ENCODE measurements at regions not wholly inside any gene's neighbourhood (a gene's known extent, or its start where the extent isn't known, plus 50 kb on each side); places are given as distances from the start of the nearest gene placed in this dataset.

DNA sequence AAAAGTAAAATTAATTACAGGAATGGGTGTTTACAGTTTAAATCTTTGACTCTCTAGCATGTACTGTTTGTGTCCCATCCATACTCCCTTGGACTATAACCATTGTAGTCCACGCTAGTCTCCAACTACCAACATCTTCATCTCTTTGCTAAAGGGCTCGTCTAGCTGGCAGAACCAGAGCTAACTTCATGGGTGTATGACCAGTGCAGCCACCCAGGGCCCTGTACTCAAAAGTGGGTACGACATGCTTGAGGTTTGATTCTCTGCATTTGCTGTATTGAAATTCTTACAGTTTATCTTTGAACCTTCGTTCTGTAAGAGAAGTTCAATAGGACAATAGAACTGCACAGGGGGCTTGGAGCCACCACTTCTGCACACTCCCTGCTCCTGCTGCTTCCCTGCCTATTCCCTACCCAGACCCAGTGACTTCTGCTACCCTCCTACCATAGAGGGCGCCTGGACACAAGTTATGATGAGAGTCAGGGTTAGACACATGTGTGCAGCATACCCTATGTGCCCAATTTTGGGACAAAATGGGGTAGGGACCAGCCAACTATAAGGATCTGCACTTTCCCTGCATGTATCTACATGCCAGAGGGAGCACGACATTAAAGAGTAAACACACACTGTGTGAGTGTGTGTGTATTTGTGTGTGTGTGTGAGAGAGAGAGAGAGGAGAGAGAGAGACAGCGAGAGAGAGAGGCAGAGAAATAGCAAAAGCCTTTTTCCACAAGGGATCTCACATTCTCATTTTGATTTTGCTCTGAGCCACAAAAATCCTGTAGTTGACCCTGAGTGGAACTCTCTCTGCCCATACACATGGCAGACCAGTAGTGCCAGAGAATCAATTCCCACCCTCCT lies 59.0 kb upstream of the NECTIN3 start:
- Histone ChIP-seq H3K27me3 (ENCODE audit: insufficient read depth, low read depth, low read length) (no peaks in the 10 kb centered on the region), H3K36me3 (ENCODE audit: insufficient read depth, low read length) (no peaks in the 10 kb centered on the region), H4K20me1 (ENCODE audit: insufficient read depth) (no peaks in the 10 kb centered on the region), H3K79me2 (replicated peaks; ENCODE audit: insufficient read depth, low read length) (no peaks in the 10 kb centered on the region), H3K9me2 (ENCODE audit: insufficient read depth, low read length) (no peaks in the 10 kb centered on the region), H3K4me3 (ENCODE audit: low read length) (no peak overlapping the region), H3K9me3 (ENCODE audit: low read length) (no peaks in the 10 kb centered on the region), H3K4me2 (ENCODE audit: low read length) (no peak overlapping the region), H2AFZ (ENCODE audit: low read depth, low read length) (no peak overlapping the region), H3K27ac (ENCODE audit: low read length) (no peak overlapping the region), H3F3A (ENCODE audit: insufficient read depth, low read length, poor library complexity, severe bottlenecking) (no peaks in the 10 kb centered on the region), H3K9ac (ENCODE audit: low read length) (no peak overlapping the region)
- TF ChIP-seq, protein P1, sequence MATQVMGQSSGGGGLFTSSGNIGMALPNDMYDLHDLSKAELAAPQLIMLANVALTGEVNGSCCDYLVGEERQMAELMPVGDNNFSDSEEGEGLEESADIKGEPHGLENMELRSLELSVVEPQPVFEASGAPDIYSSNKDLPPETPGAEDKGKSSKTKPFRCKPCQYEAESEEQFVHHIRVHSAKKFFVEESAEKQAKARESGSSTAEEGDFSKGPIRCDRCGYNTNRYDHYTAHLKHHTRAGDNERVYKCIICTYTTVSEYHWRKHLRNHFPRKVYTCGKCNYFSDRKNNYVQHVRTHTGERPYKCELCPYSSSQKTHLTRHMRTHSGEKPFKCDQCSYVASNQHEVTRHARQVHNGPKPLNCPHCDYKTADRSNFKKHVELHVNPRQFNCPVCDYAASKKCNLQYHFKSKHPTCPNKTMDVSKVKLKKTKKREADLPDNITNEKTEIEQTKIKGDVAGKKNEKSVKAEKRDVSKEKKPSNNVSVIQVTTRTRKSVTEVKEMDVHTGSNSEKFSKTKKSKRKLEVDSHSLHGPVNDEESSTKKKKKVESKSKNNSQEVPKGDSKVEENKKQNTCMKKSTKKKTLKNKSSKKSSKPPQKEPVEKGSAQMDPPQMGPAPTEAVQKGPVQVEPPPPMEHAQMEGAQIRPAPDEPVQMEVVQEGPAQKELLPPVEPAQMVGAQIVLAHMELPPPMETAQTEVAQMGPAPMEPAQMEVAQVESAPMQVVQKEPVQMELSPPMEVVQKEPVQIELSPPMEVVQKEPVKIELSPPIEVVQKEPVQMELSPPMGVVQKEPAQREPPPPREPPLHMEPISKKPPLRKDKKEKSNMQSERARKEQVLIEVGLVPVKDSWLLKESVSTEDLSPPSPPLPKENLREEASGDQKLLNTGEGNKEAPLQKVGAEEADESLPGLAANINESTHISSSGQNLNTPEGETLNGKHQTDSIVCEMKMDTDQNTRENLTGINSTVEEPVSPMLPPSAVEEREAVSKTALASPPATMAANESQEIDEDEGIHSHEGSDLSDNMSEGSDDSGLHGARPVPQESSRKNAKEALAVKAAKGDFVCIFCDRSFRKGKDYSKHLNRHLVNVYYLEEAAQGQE (IDR thresholded peaks at IDR 0.05; ENCODE audit: borderline replicate concordance): no peak
- no peak for TF ChIP-seq EZH2 (IDR thresholded peaks at IDR 0.05; ENCODE audit: borderline replicate concordance, insufficient read depth, low read length, poor library complexity, severe bottlenecking)
- no peak for TF ChIP-seq POLR2AphosphoS5 (IDR thresholded peaks at IDR 0.05)
- no peak for TF ChIP-seq SMC3 (conservative IDR thresholded peaks at IDR 0.05; ENCODE audit: poor library complexity)
- TF ChIP-seq MXI1 (conservative IDR thresholded peaks at IDR 0.05; ENCODE audit: poor library complexity, severe bottlenecking): no peak
- no peak for TF ChIP-seq EP300 (conservative IDR thresholded peaks at IDR 0.05; ENCODE audit: poor library complexity, severe bottlenecking)
- no peak for TF ChIP-seq TAF1 (IDR thresholded peaks at IDR 0.05; ENCODE audit: low read depth)
- no peak for TF ChIP-seq CTCF (IDR thresholded peaks at IDR 0.05; ENCODE audit: poor library complexity, severe bottlenecking)
- TF ChIP-seq RAD21 (conservative IDR thresholded peaks at IDR 0.05): no peak

Small RNAs in the stretch of these regions (small RNA-seq; reads per million reads assigned to genes)
- gene AC078918.1 (0 reads per million in 3 experiments), gene MIR4445 (0 reads per million in 3 experiments), gene RF00019 (0 to 1.2 (median 0) reads per million in 3 experiments), gene RNU6ATAC15P (0 to 0.08 (median 0) reads per million in 3 experiments)
